DMS153 treated with DMSO at 0.1 percent for 48 hours (cell line): ENCODE measurements at regions not wholly inside any gene's neighbourhood (a gene's known extent, or its start where the extent isn't known, plus 50 kb on each side); places are given as distances from the start of the nearest gene placed in this dataset.

Experiments
- DNase-seq: peaks from one replicate; lab custom pipeline; 2025; ENCODE audit not compliant: unreplicated experiment; lab: John Stamatoyannopoulos, UW

GRCh38 chr15:59953392-59953883 lies 50.7 kb upstream of the FOXB1 start:
- peak; percentile 75 for DNase-seq

GRCh38 chr15:59952960-59953359 lies 51.2 kb upstream of the FOXB1 start:
- no peak for DNase-seq

GRCh38 chr15:59950603-59951388 lies 53.3 kb upstream of the FOXB1 start:
- DNase-seq, result no peak

GRCh38 chr15:59948924-59949613 lies 55.0 kb upstream of the FOXB1 start:
- DNase-seq, result no peak

- no peak for DNase-seq
Measured at GRCh38 chr15:59946084-59946483, 58.0 kb upstream of the FOXB1 start.

- DNase-seq, result no peak
Measured at GRCh38 chr15:59945036-59945435, 59.1 kb upstream of the FOXB1 start.

GRCh38 chr15:59941612-59942011 lies 62.5 kb upstream of the FOXB1 start:
- DNase-seq, result no peak

GRCh38 chr15:59940928-59941327 lies 63.2 kb upstream of the FOXB1 start:
- DNase-seq, result no peak

- DNase-seq, result no peak
Measured at GRCh38 chr15:59940456-59940855, 63.7 kb upstream of the FOXB1 start.

- no peak for DNase-seq
Measured at GRCh38 chr15:59936741-59937140, 67.4 kb upstream of the FOXB1 start.

GRCh38 chr15:59933607-59934006 lies 70.5 kb upstream of the FOXB1 start:
- no peak for DNase-seq

GRCh38 chr15:59931646-59932261 lies 72.4 kb upstream of the FOXB1 start:
- no peak for DNase-seq

GRCh38 chr15:59924812-59925522 lies 79.1 kb upstream of the FOXB1 start:
- no peak for DNase-seq

GRCh38 chr15:59924096-59924495 lies 80.0 kb upstream of the FOXB1 start:
- no peak for DNase-seq

GRCh38 chr15:59923508-59923907 lies 80.6 kb upstream of the FOXB1 start:
- DNase-seq, result no peak

GRCh38 chr15:59918994-59919951 lies 84.8 kb upstream of the FOXB1 start:
- DNase-seq, result no peak

GRCh38 chr15:59917504-59918157 lies 86.5 kb upstream of the FOXB1 start:
- DNase-seq, result peak; percentile 4

GRCh38 chr15:59906046-59906445 lies 98.1 kb upstream of the FOXB1 start:
- no peak for DNase-seq

- DNase-seq, result no peak
Measured at GRCh38 chr15:59905176-59905575, 98.9 kb upstream of the FOXB1 start.
